Testis (tissue), 2 donors: ENCODE measurements at regions not wholly inside any gene's neighbourhood (a gene's known extent, or its start where the extent isn't known, plus 50 kb on each side); places are given as distances from the start of the nearest gene placed in this dataset.

Experiments
- DNase-seq: peaks from one replicate; pipeline ENCODE4 v3.0.0-alpha.2; 2019
- H3K27ac ChIP-seq, 2 donors: fragments of 200-600 bp; sonication (generic); one replicate each; pipeline ENCODE4 v1.5.1; 2019
- H3K27me3 ChIP-seq: fragments of 200-600 bp; sonication (generic); one replicate; pipeline ENCODE4 v1.5.1; 2019
- H3K36me3 ChIP-seq: fragments of 200-600 bp; sonication (generic); one replicate; pipeline ENCODE4 v1.5.1; 2017; ENCODE audit warnings: low read depth; ENCODE audit errors: missing control alignments
- H3K4me1 ChIP-seq: fragments of 200-600 bp; sonication (generic); one replicate; pipeline ENCODE4 v1.5.1; 2019
- H3K4me3 ChIP-seq, 2 donors: fragments of 200-600 bp; sonication (generic); one replicate each; pipeline ENCODE4 v1.5.1; 2017 to 2019
- H3K9me3 ChIP-seq: fragments of 200-600 bp; sonication (generic); one replicate; pipeline ENCODE4 v1.5.1; 2017
- POLR2A ChIP-seq: fragments of 450-650 bp; IDR thresholded peaks from one replicate; pipeline ENCODE4 v1.6.1; 2017; ENCODE audit warnings: antibody characterized with exemption, mild to moderate bottlenecking, moderate library complexity
- WGBS, 2 donors: methylation state at CpG; one replicate each; pipeline ENCODE4 v1.1.5; 2018; 5-methylcytosine and 5-hydroxymethylcytosine counted together
- intact Hi-C: fragments of 100-400 bp; cut with DNase I; formaldehyde crosslinking; loops from one replicate; pipeline ENCODE4 v1.15.1; 2023; ENCODE audit warnings: low total_unique reads
- TF ChIP-seq, protein P1 (sequence below), 3 experiments: fragments of 450-650 bp in 2 of 3; fragments of 200-600 bp in 1 of 3; sonication (generic) in 1 of 3; IDR thresholded peaks; one replicate each; pipeline ENCODE4 v1.5.1; 2016 to 2019; ENCODE audit warnings: antibody characterized with exemption in 3 of 3, mild to moderate bottlenecking in 2 of 3, moderate library complexity in 1 of 3

- Histone ChIP-seq H3K36me3 (no peaks in the 10 kb centered on the region), H3K4me1 (no peaks in the 10 kb centered on the region), H3K27ac (no peak overlapping the region), H3K4me3 (no peak overlapping the region), H3K27me3 (no peaks in the 10 kb centered on the region), H3K9me3 (no peaks in the 10 kb centered on the region)
- intact Hi-C loops = no loop called here
- WGBS, 2 donors = 41 to 46% methylated on average over 1 of the region's 1 CpG
- DNase-seq = no peak
- no peak for TF ChIP-seq POLR2A
- TF ChIP-seq, protein P1, sequence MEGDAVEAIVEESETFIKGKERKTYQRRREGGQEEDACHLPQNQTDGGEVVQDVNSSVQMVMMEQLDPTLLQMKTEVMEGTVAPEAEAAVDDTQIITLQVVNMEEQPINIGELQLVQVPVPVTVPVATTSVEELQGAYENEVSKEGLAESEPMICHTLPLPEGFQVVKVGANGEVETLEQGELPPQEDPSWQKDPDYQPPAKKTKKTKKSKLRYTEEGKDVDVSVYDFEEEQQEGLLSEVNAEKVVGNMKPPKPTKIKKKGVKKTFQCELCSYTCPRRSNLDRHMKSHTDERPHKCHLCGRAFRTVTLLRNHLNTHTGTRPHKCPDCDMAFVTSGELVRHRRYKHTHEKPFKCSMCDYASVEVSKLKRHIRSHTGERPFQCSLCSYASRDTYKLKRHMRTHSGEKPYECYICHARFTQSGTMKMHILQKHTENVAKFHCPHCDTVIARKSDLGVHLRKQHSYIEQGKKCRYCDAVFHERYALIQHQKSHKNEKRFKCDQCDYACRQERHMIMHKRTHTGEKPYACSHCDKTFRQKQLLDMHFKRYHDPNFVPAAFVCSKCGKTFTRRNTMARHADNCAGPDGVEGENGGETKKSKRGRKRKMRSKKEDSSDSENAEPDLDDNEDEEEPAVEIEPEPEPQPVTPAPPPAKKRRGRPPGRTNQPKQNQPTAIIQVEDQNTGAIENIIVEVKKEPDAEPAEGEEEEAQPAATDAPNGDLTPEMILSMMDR (IDR thresholded peaks at IDR 0.05) = no peak
These were observed 839.5 kb downstream of the FRK start for GRCh38 chr6:115221198-115221597.

DNA sequence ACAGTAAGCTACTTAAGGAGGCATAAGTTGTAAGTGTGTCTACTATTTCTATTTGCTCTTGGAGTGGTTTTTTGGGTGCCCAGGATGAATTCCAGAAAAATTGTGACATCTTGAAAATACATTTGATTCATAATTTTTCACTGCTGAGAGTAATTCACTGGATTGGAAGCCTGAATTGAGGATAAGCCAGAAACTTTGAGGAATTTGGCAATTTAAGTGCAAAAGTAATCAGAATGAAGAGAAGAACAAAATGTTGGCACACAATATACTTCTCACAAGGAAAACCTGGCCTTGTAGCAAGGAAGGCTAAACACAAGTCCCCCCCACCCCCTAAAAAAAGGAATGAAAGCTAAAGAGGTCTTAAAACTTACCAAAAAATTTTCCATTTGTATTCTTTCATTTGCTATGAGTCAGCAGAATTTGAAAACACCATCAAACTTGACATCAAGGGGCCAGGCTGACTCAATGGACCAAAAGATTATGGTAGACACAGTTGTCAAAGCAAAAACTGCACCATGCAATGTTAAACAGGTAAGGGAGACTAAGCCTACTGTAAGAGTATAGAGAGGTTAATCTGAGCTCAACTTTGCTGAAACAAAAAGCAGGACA lies 840.0 kb downstream of the FRK start:
- DNase-seq = no peak
- intact Hi-C loops = no loop called here
- Histone ChIP-seq H3K9me3 (no peaks in the 10 kb centered on the region), H3K4me1 (no peaks in the 10 kb centered on the region), H3K4me3 (no peak overlapping the region), H3K27ac (no peak overlapping the region), H3K27me3 (no peaks in the 10 kb centered on the region), H3K36me3 (no peaks in the 10 kb centered on the region)
- TF ChIP-seq, protein P1 (IDR thresholded peaks at IDR 0.05) = no peak
- TF ChIP-seq POLR2A = no peak

- no peaks in the 10 kb centered on the region for H3K4me1 ChIP-seq
- intact Hi-C loops = no loop called here
- TF ChIP-seq POLR2A = no peak
- TF ChIP-seq, protein P1 (IDR thresholded peaks at IDR 0.05) = no peak
- no peaks in the 10 kb centered on the region for H3K36me3 ChIP-seq
- no peaks in the 10 kb centered on the region for H3K27me3 ChIP-seq
- no peak overlapping the region for H3K27ac ChIP-seq
- no peak overlapping the region for H3K4me3 ChIP-seq
- H3K9me3 ChIP-seq = no peaks in the 10 kb centered on the region
- DNase-seq = no peak
These were observed 841.0 kb downstream of the FRK start for GRCh38 chr6:115219645-115220044.

DNA sequence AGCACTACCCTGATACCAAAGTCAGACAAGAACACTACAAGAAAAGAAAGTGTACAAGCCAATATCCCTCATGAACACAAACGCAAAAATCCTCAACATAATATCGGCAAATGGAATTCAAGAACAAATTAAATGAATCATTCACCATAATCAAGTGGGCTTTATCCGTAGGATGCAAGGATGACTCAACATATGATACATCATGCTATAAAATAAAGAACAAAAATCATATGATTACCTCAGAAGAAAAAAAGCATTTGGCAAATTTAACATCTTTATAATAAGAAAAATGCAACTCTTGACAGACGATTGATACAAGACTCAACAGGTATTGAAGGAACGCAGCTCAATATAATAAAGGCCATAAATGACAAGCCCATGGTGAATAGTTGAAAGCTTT lies 843.9 kb downstream of the FRK start:
- WGBS, 2 donors = 68 to 82% methylated on average over 5 of the region's 5 CpGs

GRCh38 chr6:115214283-115214682 lies 846.4 kb downstream of the FRK start:
- Histone ChIP-seq H3K27me3 (no peaks in the 10 kb centered on the region), H3K36me3 (no peaks in the 10 kb centered on the region), H3K4me1 (no peaks in the 10 kb centered on the region), H3K9me3 (no peaks in the 10 kb centered on the region), H3K27ac (no peak overlapping the region), H3K4me3 (no peak overlapping the region)
- TF ChIP-seq POLR2A = no peak
- TF ChIP-seq, protein P1 (IDR thresholded peaks at IDR 0.05) = no peak
- WGBS, 2 donors = 18 to 27% methylated on average over 1 of the region's 1 CpG
- intact Hi-C loops = no loop called here
- DNase-seq = no peak

More for the DNA sequence above, 843.9 kb downstream of the FRK start:
- TF ChIP-seq, protein P1 (IDR thresholded peaks at IDR 0.05) = no peak
- TF ChIP-seq POLR2A = no peak
- Histone ChIP-seq H3K36me3 (no peaks in the 10 kb centered on the region), H3K9me3 (no peaks in the 10 kb centered on the region), H3K4me3 (no peak overlapping the region), H3K4me1 (no peaks in the 10 kb centered on the region), H3K27ac (no peak overlapping the region), H3K27me3 (no peaks in the 10 kb centered on the region)
- intact Hi-C loops = no loop called here
- no peak for DNase-seq
